ENCODE measurements at regions not wholly inside any gene's neighbourhood (a gene's known extent, or its start where the extent isn't known, plus 50 kb on each side); places are given as distances from the start of the nearest gene placed in this dataset.
"Not testable (repeated sequence)": the region's sequence is repeated elsewhere in the genome, so short reads cannot be mapped to it uniquely, and the experiment has no call there.

- no peak overlapping the region for H3K4me3 ChIP-seq (ENCODE audit: low read length)
- no peak for DNase-seq (ENCODE audit: low read depth, low spot score)
- no peaks in the 10 kb centered on the region for H3K36me3 ChIP-seq (ENCODE audit: control insufficient read depth, insufficient read depth, low read length)
- no peaks in the 10 kb centered on the region for H3K4me1 ChIP-seq (ENCODE audit: control insufficient read depth, insufficient read depth, low read length)
- H3K27me3 ChIP-seq (ENCODE audit: control insufficient read depth, insufficient read depth, low read length): no peaks in the 10 kb centered on the region
- WGBS (ENCODE audit: insufficient coverage, insufficient read length): no CpG with 5 or more reads among the region's 1 CpG
- no peak overlapping the region for H3K27ac ChIP-seq (ENCODE audit: low read length)
- no peaks in the 10 kb centered on the region; the same call in none of the 2 replicates for H3K9me3 ChIP-seq (ENCODE audit: control insufficient read depth, insufficient read depth, low read length)
Measured at GRCh38 chr10:109618748-109619147, 304.6 kb downstream of the XPNPEP1 start.

GRCh38 chr10:109618301-109618700 lies 305.0 kb downstream of the XPNPEP1 start:
- no peaks in the 10 kb centered on the region; the same call in none of the 2 replicates for H3K9me3 ChIP-seq (ENCODE audit: control insufficient read depth, insufficient read depth, low read length)
- H3K4me3 ChIP-seq (ENCODE audit: low read length): no peak overlapping the region
- no peak overlapping the region for H3K27ac ChIP-seq (ENCODE audit: low read length)
- WGBS (ENCODE audit: insufficient coverage, insufficient read length): no CpG with 5 or more reads among the region's 1 CpG
- no peaks in the 10 kb centered on the region for H3K4me1 ChIP-seq (ENCODE audit: control insufficient read depth, insufficient read depth, low read length)
- no peaks in the 10 kb centered on the region for H3K36me3 ChIP-seq (ENCODE audit: control insufficient read depth, insufficient read depth, low read length)
- no peak for DNase-seq (ENCODE audit: low read depth, low spot score)
- no peaks in the 10 kb centered on the region for H3K27me3 ChIP-seq (ENCODE audit: control insufficient read depth, insufficient read depth, low read length)

GRCh38 chr10:109616359-109616980 lies 306.8 kb downstream of the XPNPEP1 start:
- no peaks in the 10 kb centered on the region; the same call in none of the 2 replicates for H3K9me3 ChIP-seq (ENCODE audit: control insufficient read depth, insufficient read depth, low read length)
- no peaks in the 10 kb centered on the region for H3K27me3 ChIP-seq (ENCODE audit: control insufficient read depth, insufficient read depth, low read length)
- H3K36me3 ChIP-seq (ENCODE audit: control insufficient read depth, insufficient read depth, low read length): no peaks in the 10 kb centered on the region
- no CpG with 5 or more reads among the region's 3 CpGs for WGBS (ENCODE audit: insufficient coverage, insufficient read length)
- H3K4me3 ChIP-seq (ENCODE audit: low read length): no peak overlapping the region
- no peak overlapping the region for H3K27ac ChIP-seq (ENCODE audit: low read length)
- no peaks in the 10 kb centered on the region for H3K4me1 ChIP-seq (ENCODE audit: control insufficient read depth, insufficient read depth, low read length)
- no peak for DNase-seq (ENCODE audit: low read depth, low spot score)

DNA sequence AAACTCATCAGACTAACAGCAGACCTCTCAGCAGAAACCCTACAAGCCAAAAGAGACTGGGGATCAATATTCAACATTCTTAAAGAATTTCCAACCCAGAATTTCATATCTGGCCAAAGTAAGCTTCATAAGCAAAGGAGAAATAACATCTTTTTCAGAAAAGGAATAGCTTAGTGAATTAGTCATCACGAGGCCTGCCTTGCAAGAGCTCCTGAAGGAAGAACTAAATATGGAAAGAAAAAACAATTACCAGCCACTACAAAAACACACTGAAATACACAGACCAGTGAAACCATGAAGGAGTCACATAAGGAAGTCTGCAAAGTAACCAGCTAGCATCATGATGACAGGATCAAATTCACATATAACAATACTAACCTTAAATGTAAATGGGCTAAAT lies 328.0 kb downstream of the XPNPEP1 start:
- no CpG with 5 or more reads among the region's 1 CpG for WGBS (ENCODE audit: insufficient coverage, insufficient read length)
- H3K4me3 ChIP-seq (ENCODE audit: low read length); H3K36me3 ChIP-seq (ENCODE audit: control insufficient read depth, insufficient read depth, low read length); H3K27ac ChIP-seq (ENCODE audit: low read length); DNase-seq (ENCODE audit: low read depth, low spot score); H3K27me3 ChIP-seq (ENCODE audit: control insufficient read depth, insufficient read depth, low read length); H3K9me3 ChIP-seq (ENCODE audit: control insufficient read depth, insufficient read depth, low read length); H3K4me1 ChIP-seq (ENCODE audit: control insufficient read depth, insufficient read depth, low read length): not testable (repeated sequence)

DNA sequence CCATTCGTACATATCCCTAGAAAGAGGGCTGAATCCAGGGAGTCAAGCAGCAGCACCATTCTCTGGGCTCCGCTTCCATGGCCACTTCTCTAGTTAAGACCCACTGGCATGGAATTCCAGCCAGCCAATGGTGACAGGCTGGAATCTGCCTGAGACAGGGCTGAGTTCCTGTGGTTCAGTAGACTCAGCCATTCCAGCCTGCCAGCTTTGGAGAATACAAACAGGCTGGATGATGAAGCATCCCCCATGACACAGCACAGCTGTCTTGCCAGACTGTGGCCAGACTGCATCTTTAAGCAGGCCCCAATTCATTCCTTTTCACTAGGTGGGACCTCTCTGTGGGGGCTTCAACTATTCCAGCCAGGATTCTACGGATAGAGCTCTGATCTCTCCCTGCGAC lies 329.6 kb downstream of the XPNPEP1 start:
- H3K27me3 ChIP-seq (ENCODE audit: control insufficient read depth, insufficient read depth, low read length): no peaks in the 10 kb centered on the region
- DNase-seq (ENCODE audit: low read depth, low spot score): no peak
- H3K4me3 ChIP-seq (ENCODE audit: low read length): no peak overlapping the region
- H3K36me3 ChIP-seq (ENCODE audit: control insufficient read depth, insufficient read depth, low read length): no peaks in the 10 kb centered on the region
- H3K27ac ChIP-seq (ENCODE audit: low read length): no peak overlapping the region
- no peaks in the 10 kb centered on the region; the same call in 1 of the 2 replicates for H3K9me3 ChIP-seq (ENCODE audit: control insufficient read depth, insufficient read depth, low read length)
- WGBS (ENCODE audit: insufficient coverage, insufficient read length): no CpG with 5 or more reads among the region's 4 CpGs
- no peaks in the 10 kb centered on the region for H3K4me1 ChIP-seq (ENCODE audit: control insufficient read depth, insufficient read depth, low read length)

DNA sequence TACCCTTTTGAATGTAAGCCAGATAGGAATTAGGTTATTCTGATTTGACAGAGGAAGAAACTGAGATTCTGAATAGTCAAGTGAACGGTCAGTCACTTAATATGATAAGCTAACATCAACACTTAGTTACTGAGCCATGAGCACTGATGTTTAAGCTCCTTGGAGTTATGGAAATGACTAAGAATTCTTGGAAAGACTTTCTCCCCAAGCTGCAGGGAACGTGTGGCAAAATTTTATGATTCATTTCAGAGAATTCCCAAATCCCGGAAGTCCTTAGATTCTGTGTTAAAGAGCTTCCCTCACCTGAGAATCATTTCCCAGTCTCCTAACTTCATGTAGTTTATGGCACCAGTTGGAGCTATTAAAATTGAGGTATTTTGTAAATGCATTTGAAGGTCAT lies 330.9 kb downstream of the XPNPEP1 start:
- Histone ChIP-seq H3K4me1 (ENCODE audit: control insufficient read depth, insufficient read depth, low read length) (no peaks in the 10 kb centered on the region), H3K27me3 (ENCODE audit: control insufficient read depth, insufficient read depth, low read length) (no peaks in the 10 kb centered on the region), H3K36me3 (ENCODE audit: control insufficient read depth, insufficient read depth, low read length) (no peaks in the 10 kb centered on the region), H3K9me3 (ENCODE audit: control insufficient read depth, insufficient read depth, low read length) (no peaks in the 10 kb centered on the region; the same call in 1 of the 2 replicates), H3K27ac (ENCODE audit: low read length) (no peak overlapping the region), H3K4me3 (ENCODE audit: low read length) (no peak overlapping the region)
- no CpG with 5 or more reads among the region's 3 CpGs for WGBS (ENCODE audit: insufficient coverage, insufficient read length)
- no peak for DNase-seq (ENCODE audit: low read depth, low spot score)

DNA sequence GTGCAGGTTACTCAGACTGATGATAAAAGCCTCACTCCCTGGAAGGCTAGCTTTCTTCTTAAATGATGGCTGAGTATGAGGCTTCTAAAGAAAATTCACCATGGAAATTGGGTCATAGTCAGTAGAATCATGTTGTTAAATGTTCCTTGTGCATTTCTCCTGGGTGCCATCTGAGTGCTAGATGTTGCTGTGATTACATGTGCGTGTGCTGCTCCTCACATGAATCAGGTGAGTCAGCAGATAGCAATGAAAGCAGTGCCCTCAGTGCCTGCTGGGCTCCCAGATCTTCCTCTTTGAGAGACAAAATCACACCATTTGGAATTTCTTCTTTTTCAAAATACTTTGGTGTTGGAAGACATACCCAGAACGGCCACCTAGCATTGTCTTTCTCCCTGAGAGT lies 331.7 kb downstream of the XPNPEP1 start:
- no peak overlapping the region for H3K4me3 ChIP-seq (ENCODE audit: low read length)
- no peaks in the 10 kb centered on the region for H3K27me3 ChIP-seq (ENCODE audit: control insufficient read depth, insufficient read depth, low read length)
- H3K4me1 ChIP-seq (ENCODE audit: control insufficient read depth, insufficient read depth, low read length): no peaks in the 10 kb centered on the region
- DNase-seq (ENCODE audit: low read depth, low spot score): no peak
- no peaks in the 10 kb centered on the region for H3K36me3 ChIP-seq (ENCODE audit: control insufficient read depth, insufficient read depth, low read length)
- H3K9me3 ChIP-seq (ENCODE audit: control insufficient read depth, insufficient read depth, low read length): no peaks in the 10 kb centered on the region; the same call in 1 of the 2 replicates
- WGBS (ENCODE audit: insufficient coverage, insufficient read length): no CpG with 5 or more reads among the region's 2 CpGs
- no peak overlapping the region for H3K27ac ChIP-seq (ENCODE audit: low read length)

GRCh38 chr10:109588259-109588658 lies 335.1 kb downstream of the XPNPEP1 start:
- Histone ChIP-seq H3K27ac (ENCODE audit: low read length) (no peak overlapping the region), H3K9me3 (ENCODE audit: control insufficient read depth, insufficient read depth, low read length) (no peaks in the 10 kb centered on the region), H3K27me3 (ENCODE audit: control insufficient read depth, insufficient read depth, low read length) (no peaks in the 10 kb centered on the region), H3K4me1 (ENCODE audit: control insufficient read depth, insufficient read depth, low read length) (no peaks in the 10 kb centered on the region), H3K4me3 (ENCODE audit: low read length) (no peak overlapping the region), H3K36me3 (ENCODE audit: control insufficient read depth, insufficient read depth, low read length) (no peaks in the 10 kb centered on the region)
- no peak for DNase-seq (ENCODE audit: low read depth, low spot score)
- WGBS (ENCODE audit: insufficient coverage, insufficient read length): no CpG with 5 or more reads among the region's 3 CpGs

GRCh38 chr10:109587366-109587765 lies 335.9 kb downstream of the XPNPEP1 start:
- Histone ChIP-seq H3K36me3 (ENCODE audit: control insufficient read depth, insufficient read depth, low read length) (no peaks in the 10 kb centered on the region), H3K4me1 (ENCODE audit: control insufficient read depth, insufficient read depth, low read length) (no peaks in the 10 kb centered on the region), H3K27me3 (ENCODE audit: control insufficient read depth, insufficient read depth, low read length) (no peaks in the 10 kb centered on the region), H3K27ac (ENCODE audit: low read length) (no peak overlapping the region), H3K9me3 (ENCODE audit: control insufficient read depth, insufficient read depth, low read length) (no peaks in the 10 kb centered on the region), H3K4me3 (ENCODE audit: low read length) (no peak overlapping the region)
- WGBS (ENCODE audit: insufficient coverage, insufficient read length): no CpG with 5 or more reads among the region's 3 CpGs
- DNase-seq (ENCODE audit: low read depth, low spot score): no peak

GRCh38 chr10:109556399-109556798 lies 366.9 kb downstream of the XPNPEP1 start:
- Histone ChIP-seq H3K4me3 (ENCODE audit: low read length) (no peak overlapping the region), H3K27ac (ENCODE audit: low read length) (no peak overlapping the region), H3K27me3 (ENCODE audit: control insufficient read depth, insufficient read depth, low read length) (no peaks in the 10 kb centered on the region), H3K9me3 (ENCODE audit: control insufficient read depth, insufficient read depth, low read length) (no peaks in the 10 kb centered on the region; the same call in 1 of the 2 replicates), H3K4me1 (ENCODE audit: control insufficient read depth, insufficient read depth, low read length) (no peaks in the 10 kb centered on the region), H3K36me3 (ENCODE audit: control insufficient read depth, insufficient read depth, low read length) (no peaks in the 10 kb centered on the region)
- no peak for DNase-seq (ENCODE audit: low read depth, low spot score)

DNA sequence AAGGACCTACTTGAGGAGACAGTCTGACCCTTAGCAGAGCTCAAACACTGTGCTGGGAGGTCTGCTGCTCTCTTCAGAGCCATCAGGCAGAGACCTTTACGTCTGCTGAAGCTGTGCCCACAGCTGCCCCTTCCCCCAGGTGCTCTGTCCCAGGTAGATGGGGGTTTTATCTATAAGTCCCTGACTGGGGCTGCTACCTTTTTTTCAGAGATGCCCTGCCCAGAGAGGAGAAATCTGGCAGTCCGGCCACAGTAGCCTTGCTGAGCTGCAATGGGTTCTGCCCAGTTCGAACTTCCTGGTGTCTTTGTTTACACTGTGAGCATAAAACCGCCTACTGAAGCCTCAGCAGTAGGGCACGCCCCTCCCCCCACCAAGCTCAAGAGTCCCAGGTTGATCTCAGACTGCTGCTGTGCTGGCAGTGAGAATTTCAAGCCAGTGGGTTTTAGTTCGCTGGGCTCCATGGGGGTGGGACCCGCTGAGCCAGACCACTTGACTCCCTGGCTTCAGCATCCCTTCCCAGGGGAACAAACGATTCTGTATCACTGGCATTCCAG lies 381.2 kb downstream of the XPNPEP1 start:
- H3K4me3 ChIP-seq (ENCODE audit: low read length); H3K36me3 ChIP-seq (ENCODE audit: control insufficient read depth, insufficient read depth, low read length); H3K27me3 ChIP-seq (ENCODE audit: control insufficient read depth, insufficient read depth, low read length); H3K9me3 ChIP-seq (ENCODE audit: control insufficient read depth, insufficient read depth, low read length); DNase-seq (ENCODE audit: low read depth, low spot score); H3K4me1 ChIP-seq (ENCODE audit: control insufficient read depth, insufficient read depth, low read length); H3K27ac ChIP-seq (ENCODE audit: low read length): not testable (repeated sequence)
- WGBS (ENCODE audit: insufficient coverage, insufficient read length): no CpG with 5 or more reads among the region's 8 CpGs
